ENCODE measurements at regions not wholly inside any gene's neighbourhood (a gene's known extent, or its start where the extent isn't known, plus 50 kb on each side); places are given as distances from the start of the nearest gene placed in this dataset.

GRCh38 chr7:124689523-124689922 is 76.1 kb downstream of the GPR37 start:
- H3K4me3 ChIP-seq, result no peak overlapping the region
- 0% methylated on average over 2 of the region's 2 CpGs for WGBS (ENCODE audit: missing lambda C conversion rate)
- CTCF ChIA-PET, result interaction anchor here (1.1 kb wide), 1 partner anchor 12 kb away, joined by 3 read pairs; no protein-coding TSS in a partner anchor
- no peaks in the 10 kb centered on the region for H3K9me3 ChIP-seq
- ATAC-seq, result no peak
- no peak overlapping the region for H3K27ac ChIP-seq
- H3K4me2 ChIP-seq, result no peak overlapping the region
- no peaks in the 10 kb centered on the region for H3K4me1 ChIP-seq
- DNase-seq (ENCODE audit: low read depth in 1 of 2, low spot score in 1 of 2), result no peak
- POLR2A ChIA-PET, result no interaction called here
- TF ChIP-seq BCL3 (IDR thresholded peaks at IDR 0.05) (no peak), MAZ (IDR thresholded peaks at IDR 0.05; ENCODE audit: borderline replicate concordance, low read depth, low read length) (no peak), RFX5 (IDR thresholded peaks at IDR 0.05) (no peak), POLR2A (IDR thresholded peaks at IDR 0.05; ENCODE audit: low read length) (no peak), ESRRA (IDR thresholded peaks at IDR 0.05; ENCODE audit: borderline replicate concordance, low read length) (no peak), ZNF302 (CRISPR knock-in tag; IDR thresholded peaks at IDR 0.05) (no peak), POLR2AphosphoS2 (conservative IDR thresholded peaks at IDR 0.05; ENCODE audit: low read length) (no peak), ZFP36 (IDR thresholded peaks at IDR 0.05; ENCODE audit: borderline replicate concordance, partially characterized antibody) (no peak), CHD2 (IDR thresholded peaks at IDR 0.05; ENCODE audit: low read length, partially characterized antibody) (no peak)
- FAIRE-seq, result no peak

DNA sequence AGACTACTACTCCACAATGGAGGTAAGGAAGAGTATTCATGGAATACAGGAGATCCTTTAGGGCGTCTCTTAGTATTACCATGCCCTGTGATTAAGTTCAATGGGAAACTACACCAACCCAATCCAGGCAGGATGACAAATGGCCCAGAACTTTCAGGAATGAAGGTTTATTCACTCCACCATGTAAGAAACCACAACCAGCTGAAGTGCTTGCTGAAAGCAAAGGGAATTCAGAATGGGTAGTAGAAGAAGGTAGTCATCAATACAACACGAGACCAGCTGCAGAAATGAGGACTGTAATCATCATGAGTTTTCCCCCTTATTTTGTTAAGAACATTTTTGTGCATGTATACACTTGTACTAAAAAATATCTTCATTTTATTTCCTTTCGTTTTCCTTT is 76.6 kb downstream of the GPR37 start:
- DNase-seq (ENCODE audit: low read depth in 1 of 2, low spot score in 1 of 2) (no peak), FAIRE-seq (no peak), ATAC-seq (no peak)
- no peaks in the 10 kb centered on the region for H3K4me1 ChIP-seq
- ChIA-PET CTCF (no interaction called here), POLR2A (no interaction called here)
- H3K4me2 ChIP-seq, result no peak overlapping the region
- no peak overlapping the region for H3K4me3 ChIP-seq
- H3K27ac ChIP-seq, result no peak overlapping the region
- no peaks in the 10 kb centered on the region for H3K9me3 ChIP-seq
- no peak for TF ChIP-seq NFE2L2 (conservative IDR thresholded peaks at IDR 0.05; ENCODE audit: low read length)
- no peak for TF ChIP-seq BCL3 (IDR thresholded peaks at IDR 0.05)
- TF ChIP-seq FOSB (CRISPR knock-in tag; IDR thresholded peaks at IDR 0.05), result no peak
- TF ChIP-seq REST (IDR thresholded peaks at IDR 0.05), result no peak
- TF ChIP-seq MYC (IDR thresholded peaks at IDR 0.05; ENCODE audit: borderline replicate concordance, low read length), result no peak
- TF ChIP-seq NPAS2 (CRISPR knock-in tag; IDR thresholded peaks at IDR 0.05; ENCODE audit: borderline replicate concordance), result no peak
- TF ChIP-seq ZFP36 (IDR thresholded peaks at IDR 0.05; ENCODE audit: borderline replicate concordance, partially characterized antibody), result no peak
- TF ChIP-seq, protein P1, sequence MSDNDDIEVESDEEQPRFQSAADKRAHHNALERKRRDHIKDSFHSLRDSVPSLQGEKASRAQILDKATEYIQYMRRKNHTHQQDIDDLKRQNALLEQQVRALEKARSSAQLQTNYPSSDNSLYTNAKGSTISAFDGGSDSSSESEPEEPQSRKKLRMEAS (IDR thresholded peaks at IDR 0.05), result no peak
- no peak for TF ChIP-seq KDM5A (IDR thresholded peaks at IDR 0.05)
- TF ChIP-seq HDAC2 (IDR thresholded peaks at IDR 0.05), result no peak
- TF ChIP-seq RNF2 (IDR thresholded peaks at IDR 0.05; ENCODE audit: borderline replicate concordance, low read depth), result no peak
- no peak for TF ChIP-seq SMC3 (IDR thresholded peaks at IDR 0.05)
- 20% methylated on average over 3 of the region's 3 CpGs for WGBS (ENCODE audit: missing lambda C conversion rate)

Data from A549 (cell line).